GM18909 (cell line): ENCODE measurements at regions not wholly inside any gene's neighbourhood (a gene's known extent, or its start where the extent isn't known, plus 50 kb on each side); places are given as distances from the start of the nearest gene placed in this dataset.

ENCODE experiments used
- ATAC-seq: cut with Tn5 transposase; IDR thresholded peaks from one replicate; pipeline ENCODE4 v1.9.1; 2021; ENCODE audit warnings: mild to moderate bottlenecking; ENCODE audit not compliant: unreplicated experiment, poor library complexity

DNA sequence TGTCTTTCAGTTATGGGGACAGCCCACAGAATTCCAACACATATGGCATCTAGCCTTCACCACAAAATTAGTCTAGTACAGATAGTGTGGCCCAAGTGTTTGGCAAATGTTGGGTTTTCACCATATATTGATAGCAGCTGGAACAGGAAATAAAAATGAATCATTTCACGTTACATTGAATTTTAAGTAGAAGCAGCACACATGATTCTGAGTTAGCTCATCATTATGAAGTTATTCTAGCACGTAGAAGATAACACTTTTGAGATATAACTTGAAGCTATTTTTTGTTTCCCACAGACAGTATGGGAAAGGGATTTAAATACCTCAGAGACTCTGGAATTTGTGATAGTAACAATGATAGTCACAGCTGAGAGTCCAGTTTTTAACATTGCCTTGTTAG, 118.7 kb downstream of the FAT4 start:
- ATAC-seq, result no peak

DNA sequence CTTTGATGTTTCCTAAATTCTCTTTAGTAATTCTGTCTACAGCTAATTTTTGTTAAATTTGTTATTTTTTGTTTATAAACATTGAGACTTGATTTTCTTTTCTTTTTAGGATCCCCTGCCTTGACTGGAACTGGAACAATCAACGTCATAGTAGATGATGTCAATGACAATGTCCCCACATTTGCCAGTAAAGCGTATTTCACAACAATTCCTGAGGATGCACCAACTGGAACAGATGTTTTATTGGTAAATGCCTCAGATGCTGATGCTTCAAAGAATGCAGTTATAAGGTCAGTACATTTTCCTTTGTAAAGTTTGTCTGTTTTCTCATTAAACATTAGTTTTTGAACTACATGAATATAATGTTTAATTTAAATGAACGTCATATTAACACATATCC, 119.4 kb downstream of the FAT4 start:
- no peak for ATAC-seq

DNA sequence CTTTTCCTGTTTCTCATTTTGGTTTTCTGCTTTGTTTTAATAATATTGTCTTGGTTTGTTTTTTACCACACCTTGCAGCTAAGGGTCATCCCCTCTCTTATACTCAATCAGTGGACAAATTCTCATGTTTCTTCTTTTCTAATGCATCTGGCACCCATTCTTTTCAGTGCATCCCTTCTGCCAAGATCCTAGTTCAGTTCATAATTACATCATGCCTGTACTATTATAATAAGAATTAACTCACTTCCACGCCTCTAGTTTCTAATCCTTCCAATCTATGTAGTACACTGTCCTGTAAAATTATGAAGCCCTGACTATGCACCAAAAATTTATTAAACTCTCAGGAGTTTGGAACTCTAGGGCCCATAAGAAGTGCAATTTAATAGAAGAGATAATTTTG, 126.1 kb downstream of the FAT4 start:
- ATAC-seq, result no peak

DNA sequence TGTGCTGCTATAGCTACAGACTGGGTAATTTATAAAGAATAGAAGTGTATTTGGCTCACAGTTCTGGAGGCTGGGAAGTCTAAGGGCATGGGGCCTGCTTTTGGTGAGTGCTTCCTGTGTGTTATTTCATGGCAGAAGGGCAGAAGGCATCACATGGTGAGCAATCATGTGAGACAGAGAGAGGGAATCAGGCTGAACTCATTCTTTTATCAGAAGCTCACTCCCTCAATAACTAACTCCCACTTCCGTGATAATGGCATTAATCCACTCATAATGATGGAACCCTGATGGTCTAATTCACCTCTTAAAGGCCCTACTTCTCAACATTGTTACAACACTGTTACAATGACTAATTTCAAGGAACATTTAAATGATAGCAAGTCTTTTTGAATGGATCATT, 129.4 kb downstream of the FAT4 start:
- no peak for ATAC-seq

DNA sequence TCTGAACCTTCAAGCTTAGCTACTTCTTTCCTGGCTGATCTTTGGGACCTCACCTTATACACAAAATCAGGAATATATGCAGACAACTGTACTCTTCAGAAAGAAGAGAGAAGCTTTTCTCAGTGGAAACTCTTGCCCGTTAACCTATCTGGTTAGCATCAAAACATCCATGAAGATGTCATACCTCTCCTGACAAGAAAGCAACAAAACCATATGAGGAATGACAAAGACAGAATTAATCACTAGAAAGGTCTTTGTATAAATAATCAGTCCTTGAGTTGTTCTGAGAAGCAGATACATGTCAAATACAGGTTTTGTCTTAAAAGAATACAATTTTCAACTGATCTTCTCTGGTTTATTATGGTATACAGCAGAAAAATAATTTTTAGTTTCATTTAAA, 130.8 kb downstream of the FAT4 start:
- no peak for ATAC-seq

DNA sequence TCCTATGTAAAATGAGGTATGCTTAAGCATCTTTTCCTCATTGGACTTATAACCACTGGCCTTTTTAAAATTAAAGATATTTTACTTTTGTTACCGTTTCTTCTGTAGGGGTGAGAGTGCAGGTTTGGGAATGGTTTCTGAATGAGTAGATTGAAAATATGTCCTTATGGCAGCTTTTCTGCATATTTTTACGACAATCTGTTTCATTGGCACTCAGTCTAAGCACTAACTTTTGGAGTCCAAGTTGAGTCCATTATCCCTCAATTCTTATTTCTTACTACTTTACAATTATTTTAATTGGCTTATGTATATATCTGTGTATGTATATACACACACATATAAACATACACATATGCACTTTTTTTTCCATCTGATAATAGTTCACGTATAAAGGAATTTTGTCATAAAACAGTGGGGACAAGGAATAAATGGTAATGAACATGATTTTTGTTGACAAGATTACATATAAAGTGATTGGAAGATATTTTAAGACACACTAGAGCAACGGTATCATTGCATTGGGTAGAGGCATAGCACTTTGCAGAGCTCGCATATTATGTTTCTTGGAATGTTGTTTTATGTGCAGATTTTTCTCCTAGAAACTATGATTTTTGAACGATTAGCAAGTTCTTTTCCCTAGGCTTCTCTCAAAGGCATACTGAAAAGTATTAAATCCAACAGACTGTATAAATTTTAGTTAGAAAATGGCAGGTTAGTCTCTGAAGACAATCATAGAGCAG, 133.0 kb downstream of the FAT4 start:
- no peak for ATAC-seq

DNA sequence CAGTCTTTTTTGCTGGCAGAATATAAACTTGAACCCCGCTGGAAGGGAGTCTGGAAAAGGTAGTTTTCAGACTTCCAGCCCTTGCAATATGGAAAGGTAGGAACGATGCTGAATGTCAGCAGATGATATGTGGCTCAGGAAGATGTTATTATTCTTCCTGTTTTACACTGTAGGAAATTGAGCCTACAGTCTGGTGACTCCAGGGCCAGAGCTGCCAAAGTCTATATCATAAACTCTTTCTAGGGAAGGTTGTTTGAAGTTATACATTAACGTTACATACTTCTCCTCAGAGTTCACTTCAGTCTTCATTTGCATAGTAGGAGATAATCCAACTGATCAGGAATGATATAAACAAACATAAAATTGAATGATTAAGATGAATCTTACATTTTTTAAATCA, 141.3 kb downstream of the FAT4 start:
- ATAC-seq, result no peak

DNA sequence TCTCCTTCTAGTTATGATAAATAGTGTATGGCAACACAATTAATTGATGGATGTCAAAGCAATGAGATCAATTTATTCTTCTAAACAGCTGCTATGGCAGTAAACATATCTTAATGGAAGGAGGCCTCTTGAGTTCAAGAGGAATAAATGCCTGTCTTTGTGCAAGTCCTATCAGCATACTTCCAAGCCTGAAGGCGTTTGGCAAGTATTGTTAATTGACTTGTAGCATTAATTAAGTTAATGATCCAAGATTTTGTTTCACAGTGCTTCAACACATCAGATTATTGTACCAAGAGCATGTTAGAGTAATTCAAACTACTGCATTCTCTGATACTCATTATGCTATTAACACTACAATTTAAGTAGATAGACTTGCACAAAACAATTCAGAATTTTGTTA, 144.8 kb downstream of the FAT4 start:
- no peak for ATAC-seq

DNA sequence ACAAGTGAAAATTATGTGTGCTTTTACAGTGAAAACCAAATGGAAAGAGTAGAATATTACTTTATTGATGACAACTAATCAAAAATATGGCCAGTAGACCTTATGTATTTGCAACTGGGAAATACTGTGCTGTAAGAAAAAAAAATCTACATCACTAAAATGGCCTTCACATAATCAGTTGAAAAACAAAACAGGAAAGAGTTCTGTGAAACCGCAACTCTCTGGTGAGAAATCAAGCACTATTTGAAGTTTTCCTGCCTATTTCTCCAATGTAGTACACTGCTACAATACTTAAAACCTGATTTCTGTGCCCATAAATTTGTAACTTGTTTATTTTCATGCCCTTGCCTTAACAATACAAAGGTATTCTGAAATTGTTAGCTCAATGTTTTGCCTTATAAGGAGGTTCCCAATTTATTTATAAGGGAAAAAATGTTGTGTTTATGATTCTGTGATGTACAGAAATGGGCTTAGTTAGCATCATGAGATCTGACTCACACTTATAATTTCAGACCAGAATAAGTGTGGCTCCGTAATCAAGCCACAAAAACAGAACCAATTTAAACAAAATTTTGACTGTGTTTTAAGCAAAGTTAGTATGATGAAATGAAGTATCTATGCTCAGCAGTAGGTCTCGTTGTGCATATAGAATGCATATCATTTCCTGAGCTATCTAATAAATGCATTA, 147.1 kb downstream of the FAT4 start:
- ATAC-seq, result no peak

DNA sequence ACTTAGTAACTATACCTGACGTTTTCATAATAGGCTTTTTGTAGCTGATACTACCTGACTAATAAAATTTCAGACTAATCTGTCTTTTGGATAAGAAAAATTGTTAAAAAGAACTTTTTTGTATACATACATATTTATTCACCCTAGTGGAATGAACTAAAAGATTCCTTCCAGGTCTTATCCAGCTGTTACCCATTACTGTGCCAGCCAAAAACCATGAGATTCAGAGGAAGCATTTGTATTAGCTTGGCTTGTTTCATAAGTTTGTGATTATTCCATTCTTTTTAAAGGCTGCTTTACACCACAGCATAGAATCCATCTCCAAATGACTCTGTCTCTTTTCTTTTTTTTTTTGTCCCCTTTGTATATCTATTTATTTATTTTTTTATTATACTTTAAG, 149.4 kb downstream of the FAT4 start:
- ATAC-seq, result no peak

DNA sequence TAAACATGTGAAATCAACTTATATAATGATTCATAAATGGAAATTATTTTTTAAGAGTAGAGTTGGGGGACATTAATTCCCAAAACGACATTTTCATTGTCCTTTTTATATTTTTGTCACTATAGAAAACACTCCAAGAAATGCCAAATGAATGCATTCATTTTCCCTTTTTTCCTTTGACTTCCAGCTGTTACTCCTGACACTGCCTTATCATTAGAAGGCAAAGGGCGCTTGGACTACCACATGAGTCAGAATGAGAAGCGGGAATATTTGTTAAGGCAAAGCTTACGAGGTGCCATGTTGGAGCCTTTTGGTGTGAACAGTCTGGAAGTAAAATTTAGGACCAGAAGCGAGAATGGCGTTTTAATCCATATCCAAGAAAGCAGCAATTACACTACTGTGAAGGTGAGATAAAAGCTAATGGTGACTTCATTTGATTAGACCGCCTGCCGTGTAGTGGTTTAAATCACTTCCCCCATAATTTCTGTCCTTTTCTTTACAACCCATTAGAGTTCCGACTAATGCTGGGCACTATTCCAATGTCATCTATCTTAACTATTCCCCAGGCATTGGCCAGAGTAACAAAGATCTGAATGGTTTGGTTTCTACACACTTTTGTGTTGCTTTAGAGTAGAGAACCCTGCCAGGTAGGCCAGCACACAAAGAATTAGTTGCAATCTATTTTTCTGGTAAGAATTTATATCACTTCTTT, 166.7 kb downstream of the FAT4 start:
- no peak for ATAC-seq

DNA sequence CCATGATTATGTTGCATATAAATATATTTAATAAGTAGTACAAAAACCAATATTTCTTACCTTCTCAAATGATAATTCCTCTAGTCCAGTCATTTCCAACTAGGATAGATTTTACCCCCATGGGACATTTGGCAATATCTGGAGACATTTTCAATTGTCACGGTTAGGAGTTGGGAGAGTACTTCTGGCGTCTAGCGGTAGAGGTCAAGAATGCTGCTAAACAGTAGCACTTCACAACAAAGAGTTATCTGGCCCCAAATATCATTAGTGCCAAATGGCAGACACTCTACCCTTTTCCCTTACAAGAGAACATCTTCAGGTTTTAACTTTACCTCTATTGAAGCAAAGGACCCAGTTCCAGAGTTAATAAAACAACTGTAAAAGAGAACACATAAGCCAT, 168.1 kb downstream of the FAT4 start:
- ATAC-seq, result no peak

DNA sequence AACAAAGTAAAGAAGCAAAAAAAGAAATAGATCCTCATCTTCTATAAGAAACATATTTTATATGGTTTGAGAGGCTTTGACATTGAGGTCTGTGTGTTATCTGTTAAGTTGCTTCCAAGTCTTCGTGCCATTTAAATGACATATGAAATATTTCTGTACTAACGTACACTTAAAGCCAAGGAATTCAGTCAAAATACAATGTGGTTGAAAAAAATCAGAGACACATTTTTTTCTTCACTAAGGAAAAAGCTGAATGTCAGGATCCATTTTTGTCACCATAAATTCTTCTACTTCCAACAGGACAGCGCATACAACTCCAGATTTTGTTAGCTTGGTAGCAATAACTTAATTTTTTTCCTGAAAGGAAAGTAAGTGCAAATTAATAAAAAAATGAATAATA, 168.5 kb downstream of the FAT4 start:
- no peak for ATAC-seq

DNA sequence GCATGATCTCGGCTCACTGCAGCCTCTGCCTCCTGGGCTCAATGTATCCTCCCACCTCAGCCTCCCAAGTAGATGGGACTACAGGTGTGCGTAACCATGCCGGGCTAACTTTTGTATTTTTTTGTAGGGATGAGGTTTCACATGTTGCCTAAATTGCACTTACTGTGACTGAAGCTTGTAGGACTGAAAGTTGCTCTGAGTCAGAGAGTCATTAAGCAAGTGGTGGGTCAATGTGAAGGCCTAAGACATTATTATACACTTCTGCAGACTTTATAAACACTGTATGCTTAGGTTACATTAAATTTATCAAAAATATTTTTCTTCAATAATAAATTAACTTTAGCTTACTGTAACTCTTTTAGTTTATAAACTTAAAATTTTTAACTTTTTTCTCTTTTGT, 170.2 kb downstream of the FAT4 start:
- no peak for ATAC-seq

DNA sequence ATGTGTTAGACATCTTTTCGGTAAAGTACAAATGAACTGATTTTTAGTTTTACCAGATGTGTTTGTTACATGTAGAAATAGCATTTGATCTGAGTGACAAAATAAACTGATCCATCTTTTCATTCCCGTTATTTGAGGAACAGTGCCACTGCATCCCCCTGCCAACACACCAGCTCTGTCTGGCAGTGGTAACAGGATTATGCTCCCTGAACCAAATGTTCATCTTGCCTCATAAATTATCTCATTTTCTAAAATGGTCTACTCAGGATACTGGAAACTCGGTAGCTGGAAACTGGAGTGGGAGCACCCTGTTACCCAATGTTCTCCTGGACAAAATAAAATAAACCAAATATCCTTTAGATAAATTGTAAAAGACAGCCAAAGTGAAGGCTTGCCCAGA, 171.6 kb downstream of the FAT4 start:
- ATAC-seq, result no peak

DNA sequence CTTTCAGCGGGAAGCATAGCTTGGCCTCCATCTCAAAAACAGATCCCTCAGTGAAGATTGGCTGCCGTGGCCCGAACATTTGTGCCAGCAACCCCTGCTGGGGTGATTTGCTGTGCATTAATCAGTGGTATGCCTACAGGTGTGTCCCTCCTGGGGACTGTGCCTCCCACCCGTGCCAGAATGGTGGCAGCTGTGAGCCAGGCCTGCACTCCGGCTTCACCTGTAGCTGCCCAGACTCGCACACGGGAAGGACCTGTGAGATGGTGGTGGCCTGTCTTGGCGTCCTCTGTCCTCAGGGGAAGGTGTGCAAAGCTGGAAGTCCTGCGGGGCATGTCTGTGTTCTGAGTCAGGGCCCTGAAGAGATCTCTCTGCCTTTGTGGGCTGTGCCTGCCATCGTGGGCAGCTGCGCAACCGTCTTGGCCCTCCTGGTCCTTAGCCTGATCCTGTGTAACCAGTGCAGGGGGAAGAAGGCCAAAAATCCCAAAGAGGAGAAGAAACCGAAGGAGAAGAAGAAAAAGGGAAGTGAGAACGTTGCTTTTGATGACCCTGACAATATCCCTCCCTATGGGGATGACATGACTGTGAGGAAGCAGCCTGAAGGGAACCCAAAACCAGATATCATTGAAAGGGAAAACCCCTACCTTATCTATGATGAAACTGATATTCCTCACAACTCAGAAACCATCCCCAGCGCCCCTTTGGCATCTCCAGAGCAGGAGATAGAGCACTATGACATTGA, 175.4 kb downstream of the FAT4 start:
- ATAC-seq, result no peak

DNA sequence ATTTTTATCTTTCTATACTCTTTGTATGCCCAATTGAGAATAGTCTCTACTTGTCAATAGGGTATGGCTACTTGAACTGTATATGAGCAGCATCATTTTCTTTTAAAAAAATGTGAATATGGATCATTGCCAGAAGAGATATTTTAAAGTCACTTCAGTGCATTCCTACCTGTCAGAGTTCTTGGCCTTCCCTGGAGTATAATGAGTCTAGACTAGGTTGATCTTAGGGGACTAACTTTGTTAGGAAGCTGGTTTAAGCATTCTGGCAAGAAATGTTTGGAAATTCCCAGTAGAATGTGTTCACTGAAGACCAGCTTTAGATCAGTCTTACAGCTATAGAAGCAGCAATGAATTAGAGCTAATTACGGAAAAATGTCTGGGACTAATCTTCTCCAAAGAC, 178.2 kb downstream of the FAT4 start:
- ATAC-seq, result no peak

DNA sequence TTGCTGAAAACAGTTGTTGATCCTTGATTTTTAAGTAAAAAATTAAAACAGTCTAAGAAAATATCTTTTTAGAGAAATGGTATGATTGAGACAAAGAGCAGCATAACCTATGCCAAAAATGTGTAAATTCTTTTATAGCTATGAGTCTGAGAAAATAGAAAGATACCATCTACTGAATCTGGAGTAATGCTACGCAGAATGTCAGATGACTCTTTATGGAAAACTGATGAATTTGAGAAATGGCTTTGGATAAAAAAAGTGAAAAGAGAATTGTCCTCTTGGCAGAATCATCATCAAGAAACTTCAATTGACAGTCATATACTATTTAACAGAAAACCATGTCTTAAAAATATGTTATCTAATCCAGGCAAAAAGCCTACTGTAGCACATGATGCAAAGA, 183.1 kb downstream of the FAT4 start:
- ATAC-seq, result no peak

DNA sequence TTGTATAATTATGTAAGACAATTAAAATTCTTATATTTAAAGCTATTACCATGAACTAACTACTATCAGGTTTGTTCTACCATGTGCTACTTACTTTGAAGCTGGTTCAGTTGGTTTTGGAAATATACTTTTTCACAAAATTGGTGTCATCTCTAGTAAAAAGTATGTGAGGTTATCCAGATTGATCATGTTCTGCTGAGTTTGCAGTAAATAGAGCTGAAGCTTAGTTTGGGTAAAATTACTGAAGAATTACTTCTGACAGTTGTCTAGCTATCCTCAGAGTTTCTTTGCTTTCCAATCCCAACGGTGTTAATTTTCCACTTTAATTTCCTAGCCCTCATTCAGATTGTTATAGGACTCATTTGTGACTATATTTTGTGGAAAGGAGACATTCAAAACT, 184.2 kb downstream of the FAT4 start:
- no peak for ATAC-seq

DNA sequence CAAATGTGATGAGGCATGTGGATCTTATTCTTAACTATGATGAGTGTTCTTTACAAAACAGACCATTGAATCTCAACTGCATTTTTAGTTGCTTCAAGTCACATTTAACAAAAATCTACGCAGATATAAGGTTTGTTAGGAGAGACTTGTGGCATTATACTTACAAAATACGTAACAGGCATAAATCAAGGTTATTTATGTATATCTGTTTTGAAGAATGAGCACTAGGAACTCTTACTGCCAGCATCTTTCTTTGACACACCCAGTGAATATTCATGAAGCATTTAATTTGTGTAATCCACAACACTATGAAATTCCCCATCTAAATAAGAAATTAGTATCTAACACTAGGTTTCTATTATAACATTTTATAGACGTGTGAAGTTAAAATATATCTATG, 186.3 kb downstream of the FAT4 start:
- no peak for ATAC-seq

DNA sequence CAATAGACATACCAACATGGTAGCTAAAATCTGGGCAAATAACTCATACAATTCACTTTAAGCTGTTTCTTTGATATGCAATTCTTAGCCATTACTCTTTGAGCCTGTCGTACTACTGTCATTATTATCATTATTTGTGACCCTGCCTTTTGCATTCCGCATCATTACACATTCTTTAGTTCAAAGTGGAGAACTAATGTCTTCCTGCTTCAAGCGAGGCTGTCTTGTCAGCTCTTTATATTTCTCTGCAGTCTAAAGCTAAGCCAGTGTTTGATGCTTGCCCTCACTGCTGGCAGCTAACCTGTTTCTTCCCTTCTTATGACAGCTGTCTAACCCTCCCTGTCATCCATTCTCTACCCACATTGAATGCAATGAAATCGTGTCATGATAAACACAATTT, 186.8 kb downstream of the FAT4 start:
- ATAC-seq, result no peak
